Stimulated activated CD4-positive, alpha-beta T cell treated with anti-CD3 and anti-CD28 coated beads, Interleukin-1b, Interleukin-23, amount 100 ng/mL, for 48 hours (primary cell): ENCODE measurements at regions not wholly inside any gene's neighbourhood (a gene's known extent, or its start where the extent isn't known, plus 50 kb on each side); places are given as distances from the start of the nearest gene placed in this dataset.
"Not testable (repeated sequence)": the region's sequence is repeated elsewhere in the genome, so short reads cannot be mapped to it uniquely, and the experiment has no call there.

Experiments used
- DNase-seq: peaks from one replicate; pipeline ENCODE4 v3.0.0-alpha.2; 2020

GRCh38 chr4:146124023-146124680, 51.4 kb upstream of the LSM6 start:
- peak; percentile 5 for DNase-seq

GRCh38 chr4:146123231-146123630, 52.3 kb upstream of the LSM6 start:
- DNase-seq = no peak

GRCh38 chr4:146122398-146122797, 53.1 kb upstream of the LSM6 start:
- DNase-seq = no peak

GRCh38 chr4:146121757-146122156, 53.8 kb upstream of the LSM6 start:
- DNase-seq = no peak

- no peak for DNase-seq
These were observed 55.6 kb upstream of the LSM6 start for GRCh38 chr4:146119845-146120404.

- no peak for DNase-seq
These were observed 61.5 kb upstream of the LSM6 start for GRCh38 chr4:146114066-146114465.

- no peak for DNase-seq
These were observed 62.3 kb upstream of the LSM6 start for GRCh38 chr4:146113171-146113570.

GRCh38 chr4:146112389-146112788, 63.1 kb upstream of the LSM6 start:
- no peak for DNase-seq

- no peak for DNase-seq
These were observed 64.5 kb upstream of the LSM6 start for GRCh38 chr4:146110871-146111485.

- no peak for DNase-seq
These were observed 66.8 kb upstream of the LSM6 start for GRCh38 chr4:146108756-146109155.

- DNase-seq = no peak
These were observed 67.8 kb upstream of the LSM6 start for GRCh38 chr4:146107587-146108240.

GRCh38 chr4:146105464-146105863, 70.1 kb upstream of the LSM6 start:
- DNase-seq = no peak

- no peak for DNase-seq
These were observed 71.0 kb upstream of the LSM6 start for GRCh38 chr4:146104541-146104940.

GRCh38 chr4:146104052-146104451, 71.5 kb upstream of the LSM6 start:
- not testable (repeated sequence) for DNase-seq

- DNase-seq = no peak
These were observed 75.9 kb upstream of the LSM6 start for GRCh38 chr4:146099585-146099984.

GRCh38 chr4:146098978-146099377, 76.5 kb upstream of the LSM6 start:
- DNase-seq = no peak

- no peak for DNase-seq
These were observed 77.1 kb upstream of the LSM6 start for GRCh38 chr4:146098397-146098796.

- DNase-seq = no peak
These were observed 79.1 kb upstream of the LSM6 start for GRCh38 chr4:146096371-146096770.

- DNase-seq = no peak
These were observed 79.7 kb upstream of the LSM6 start for GRCh38 chr4:146095860-146096259.

GRCh38 chr4:146095091-146095690, 80.3 kb upstream of the LSM6 start:
- DNase-seq = peak; percentile 4

GRCh38 chr4:146088690-146089089, 86.8 kb upstream of the LSM6 start:
- no peak for DNase-seq

GRCh38 chr4:146087856-146088255, 87.7 kb upstream of the LSM6 start:
- no peak for DNase-seq

GRCh38 chr4:146076081-146076480, 99.4 kb upstream of the LSM6 start:
- DNase-seq = no peak

GRCh38 chr4:146073517-146073916, 102.0 kb upstream of the LSM6 start:
- DNase-seq = no peak
